ENCODE measurements at regions not wholly inside any gene's neighbourhood (a gene's known extent, or its start where the extent isn't known, plus 50 kb on each side); places are given as distances from the start of the nearest gene placed in this dataset.

- DNase-seq (ENCODE audit: low spot score): no peak
- TF ChIP-seq CTCF (IDR thresholded peaks at IDR 0.05): no peak
- Histone ChIP-seq H3K4me3 (no peak overlapping the region), H3K27ac (peak overlapping the region in 1 of 2 donors; percentile 19)
Observed at GRCh38 chr2:19797871-19798270, 103.9 kb downstream of the TTC32 start.

GRCh38 chr2:19797243-19797810 is 104.5 kb downstream of the TTC32 start:
- no peak for TF ChIP-seq CTCF (IDR thresholded peaks at IDR 0.05)
- Histone ChIP-seq H3K27ac (peak overlapping the region in 1 of 2 donors; percentile 19), H3K4me3 (no peak overlapping the region)
- DNase-seq (ENCODE audit: low spot score): no peak

- no peak for DNase-seq (ENCODE audit: low spot score)
- TF ChIP-seq CTCF (IDR thresholded peaks at IDR 0.05): no peak
- no peak overlapping the region for H3K27ac ChIP-seq
- no peak overlapping the region for H3K4me3 ChIP-seq
Observed at GRCh38 chr2:19796035-19796695, 105.6 kb downstream of the TTC32 start.

GRCh38 chr2:19793132-19793750 is 108.5 kb downstream of the TTC32 start:
- peak; percentile 12 for DNase-seq (ENCODE audit: low spot score)
- H3K4me3 ChIP-seq: no peak overlapping the region
- no peak for TF ChIP-seq CTCF (IDR thresholded peaks at IDR 0.05)
- H3K27ac ChIP-seq: no peak overlapping the region

- DNase-seq (ENCODE audit: low spot score): peak; percentile 33
- no peak for TF ChIP-seq CTCF (IDR thresholded peaks at IDR 0.05)
Observed at GRCh38 chr2:19790291-19790690, 111.5 kb downstream of the TTC32 start.

GRCh38 chr2:19787134-19787533 is 114.6 kb downstream of the TTC32 start:
- no peak for TF ChIP-seq CTCF (IDR thresholded peaks at IDR 0.05)
- no peak overlapping the region for H3K27ac ChIP-seq
- H3K4me3 ChIP-seq: no peak overlapping the region
- peak; percentile 69 for DNase-seq (ENCODE audit: low spot score)

More at GRCh38 chr2:19790291-19790690, 111.5 kb downstream of the TTC32 start:
- Histone ChIP-seq H3K27ac (no peak overlapping the region), H3K4me3 (no peak overlapping the region)
